Muscle layer of duodenum (tissue), 2 donors: ENCODE measurements at regions not wholly inside any gene's neighbourhood (a gene's known extent, or its start where the extent isn't known, plus 50 kb on each side); places are given as distances from the start of the nearest gene placed in this dataset.

ENCODE experiments used
- H3K27ac ChIP-seq: one replicate; pipeline ENCODE4 v1.7.0; 2013; ENCODE audit warnings: mild to moderate bottlenecking, low read length
- H3K27me3 ChIP-seq: one replicate; pipeline ENCODE4 v1.7.0; 2013; ENCODE audit warnings: low read depth, mild to moderate bottlenecking, control low read depth, low read length
- H3K36me3 ChIP-seq, 2 donors: one replicate each; pipeline ENCODE4 v1.7.0; 2013; ENCODE audit warnings: low read length in 2 of 2, control low read depth in 1 of 2, mild to moderate bottlenecking in 1 of 2; ENCODE audit not compliant: insufficient read depth in 2 of 2, control insufficient read depth in 1 of 2
- H3K4me1 ChIP-seq, 2 donors: one replicate each; pipeline ENCODE4 v1.7.0; 2013; ENCODE audit warnings: low read length in 2 of 2, mild to moderate bottlenecking in 2 of 2, control low read depth in 1 of 2, moderate library complexity in 1 of 2; ENCODE audit not compliant: insufficient read depth in 2 of 2, control insufficient read depth in 1 of 2
- H3K4me3 ChIP-seq, 2 donors: one replicate each; pipeline ENCODE4 v1.7.0; 2013; ENCODE audit warnings: low read length in 2 of 2, low read depth in 1 of 2, mild to moderate bottlenecking in 1 of 2
- H3K9me3 ChIP-seq, 2 donors: one replicate each; pipeline ENCODE4 v1.7.0; 2013; ENCODE audit warnings: low read length in 2 of 2, control low read depth in 1 of 2, mild to moderate bottlenecking in 1 of 2; ENCODE audit not compliant: control insufficient read depth in 1 of 2
- donor health status: healthy.

GRCh38 chr12:98062464-98063245 is 452.7 kb upstream of the TMPO start:
- no peak overlapping the region for H3K4me3 ChIP-seq
- no peaks in the 10 kb centered on the region for H3K4me1 ChIP-seq
- no peaks in the 10 kb centered on the region for H3K27me3 ChIP-seq
- no peaks in the 10 kb centered on the region for H3K36me3 ChIP-seq
- no peaks in the 10 kb centered on the region for H3K9me3 ChIP-seq
- no peak overlapping the region for H3K27ac ChIP-seq

GRCh38 chr12:98064501-98064900 is 450.9 kb upstream of the TMPO start:
- H3K9me3 ChIP-seq = no peaks in the 10 kb centered on the region
- no peaks in the 10 kb centered on the region for H3K36me3 ChIP-seq
- no peaks in the 10 kb centered on the region for H3K4me1 ChIP-seq
- H3K27me3 ChIP-seq = no peaks in the 10 kb centered on the region
- no peak overlapping the region for H3K27ac ChIP-seq
- no peak overlapping the region for H3K4me3 ChIP-seq

- Histone ChIP-seq H3K36me3 (no peaks in the 10 kb centered on the region), H3K27me3 (no peaks in the 10 kb centered on the region), H3K27ac (no peak overlapping the region), H3K4me3 (no peak overlapping the region), H3K9me3 (no peaks in the 10 kb centered on the region), H3K4me1 (no peaks in the 10 kb centered on the region)
Measured at GRCh38 chr12:98067795-98068194, 447.6 kb upstream of the TMPO start.

- no peaks in the 10 kb centered on the region for H3K9me3 ChIP-seq
- H3K4me1 ChIP-seq = no peaks in the 10 kb centered on the region
- no peaks in the 10 kb centered on the region for H3K27me3 ChIP-seq
- H3K4me3 ChIP-seq = no peak overlapping the region
- no peaks in the 10 kb centered on the region for H3K36me3 ChIP-seq
- no peak overlapping the region for H3K27ac ChIP-seq
Measured at GRCh38 chr12:98073610-98074009, 441.8 kb upstream of the TMPO start.

- H3K36me3 ChIP-seq = no peaks in the 10 kb centered on the region
- H3K9me3 ChIP-seq = no peaks in the 10 kb centered on the region
- no peaks in the 10 kb centered on the region for H3K4me1 ChIP-seq
Measured at GRCh38 chr12:98074286-98074685, 441.1 kb upstream of the TMPO start.

GRCh38 chr12:98084391-98084790 is 431.0 kb upstream of the TMPO start:
- Histone ChIP-seq H3K36me3 (no peaks in the 10 kb centered on the region), H3K27ac (no peak overlapping the region), H3K9me3 (no peaks in the 10 kb centered on the region), H3K27me3 (no peaks in the 10 kb centered on the region), H3K4me1 (no peaks in the 10 kb centered on the region), H3K4me3 (no peak overlapping the region)

More at GRCh38 chr12:98074286-98074685, 441.1 kb upstream of the TMPO start:
- Histone ChIP-seq H3K27ac (no peak overlapping the region), H3K27me3 (no peaks in the 10 kb centered on the region), H3K4me3 (no peak overlapping the region)

- Histone ChIP-seq H3K4me3 (no peak overlapping the region), H3K27me3 (no peaks in the 10 kb centered on the region), H3K4me1 (no peaks in the 10 kb centered on the region), H3K36me3 (no peaks in the 10 kb centered on the region), H3K27ac (no peak overlapping the region), H3K9me3 (no peaks in the 10 kb centered on the region)
Measured at GRCh38 chr12:98085046-98085755, 430.2 kb upstream of the TMPO start.

GRCh38 chr12:98090731-98091130 is 424.7 kb upstream of the TMPO start:
- Histone ChIP-seq H3K27me3 (no peaks in the 10 kb centered on the region), H3K9me3 (no peaks in the 10 kb centered on the region), H3K4me3 (no peak overlapping the region), H3K27ac (no peak overlapping the region), H3K4me1 (no peaks in the 10 kb centered on the region), H3K36me3 (no peaks in the 10 kb centered on the region)

GRCh38 chr12:98096436-98096835 is 419.0 kb upstream of the TMPO start:
- Histone ChIP-seq H3K36me3 (no peaks in the 10 kb centered on the region), H3K27ac (no peak overlapping the region), H3K9me3 (no peaks in the 10 kb centered on the region), H3K4me3 (no peak overlapping the region), H3K4me1 (no peaks in the 10 kb centered on the region), H3K27me3 (no peaks in the 10 kb centered on the region)

- no peaks in the 10 kb centered on the region for H3K4me1 ChIP-seq
- H3K27me3 ChIP-seq = no peaks in the 10 kb centered on the region
- H3K9me3 ChIP-seq = no peaks in the 10 kb centered on the region
- H3K27ac ChIP-seq = no peak overlapping the region
- no peak overlapping the region for H3K4me3 ChIP-seq
- no peaks in the 10 kb centered on the region for H3K36me3 ChIP-seq
Measured at GRCh38 chr12:98106031-98106683, 409.2 kb upstream of the TMPO start.

- Histone ChIP-seq H3K4me3 (no peak overlapping the region), H3K27ac (no peak overlapping the region), H3K9me3 (no peaks in the 10 kb centered on the region), H3K27me3 (no peaks in the 10 kb centered on the region), H3K4me1 (no peaks in the 10 kb centered on the region), H3K36me3 (no peaks in the 10 kb centered on the region)
Measured at GRCh38 chr12:98109266-98109665, 406.1 kb upstream of the TMPO start.
